Transverse colon (tissue), 4 donors: ENCODE measurements at regions not wholly inside any gene's neighbourhood (a gene's known extent, or its start where the extent isn't known, plus 50 kb on each side); places are given as distances from the start of the nearest gene placed in this dataset.

Source experiments
- DNase-seq: peaks from one replicate; pipeline ENCODE4 v3.0.0-alpha.2; 2019
- H3K27ac ChIP-seq, 4 donors: fragments of 200-600 bp; sonication (generic); 2 replicates each; pipeline ENCODE4 v1.5.1; 2016 to 2018; ENCODE audit warnings: inconsistent platforms in 4 of 4
- H3K27me3 ChIP-seq: fragments of 200-600 bp; sonication (generic); 2 replicates; pipeline ENCODE4 v1.5.1; 2017; ENCODE audit warnings: inconsistent platforms
- H3K36me3 ChIP-seq, 4 donors: fragments of 200-600 bp; sonication (generic); 2 replicates each; pipeline ENCODE4 v1.5.1; 2017 to 2019; ENCODE audit warnings: inconsistent platforms in 4 of 4
- H3K4me1 ChIP-seq, 4 donors: fragments of 200-600 bp; sonication (generic); 2 replicates each; pipeline ENCODE4 v1.5.1; 2017 to 2020; ENCODE audit warnings: inconsistent platforms in 4 of 4
- H3K4me3 ChIP-seq, 4 donors: fragments of 200-600 bp; sonication (generic); 1 replicate in 1 of 4; 2 replicates in 3 of 4; pipeline versions ENCODE4 v1.5.1 to v1.6.1; 2017 to 2019; ENCODE audit warnings: inconsistent platforms in 4 of 4
- H3K9me3 ChIP-seq, 2 donors: fragments of 200-600 bp; sonication (generic); 2 replicates each; pipeline ENCODE4 v1.5.1; 2017 to 2019; ENCODE audit warnings: inconsistent platforms in 2 of 2
- CTCF ChIP-seq, 5 experiments: fragments of 200-600 bp in 3 of 5; fragments of 450-650 bp in 2 of 5; sonication (generic) in 3 of 5; IDR thresholded peaks; 1 replicate in 2 of 5; 2 replicates in 3 of 5; pipeline ENCODE4 v1.5.1; 2016 to 2017; ENCODE audit warnings: antibody characterized with exemption in 5 of 5, inconsistent platforms in 3 of 5, mild to moderate bottlenecking in 2 of 5, moderate library complexity in 1 of 5
- EP300 ChIP-seq: sonication (generic); formaldehyde crosslinking; IDR thresholded peaks from one replicate; pipeline ENCODE4 v1.6.1; 2017; ENCODE audit warnings: antibody characterized with exemption, low read depth
- POLR2A ChIP-seq: fragments of 450-650 bp; IDR thresholded peaks from one replicate; pipeline ENCODE4 v1.6.1; 2016; ENCODE audit warnings: antibody characterized with exemption, mild to moderate bottlenecking, moderate library complexity
- POLR2AphosphoS5 ChIP-seq, 3 donors: sonication (generic); formaldehyde crosslinking; IDR thresholded peaks; one replicate each; pipeline ENCODE4 v1.6.1; 2016; ENCODE audit warnings: antibody characterized with exemption in 3 of 3
- WGBS, 2 donors: methylation state at CpG; one replicate each; pipeline ENCODE4 v1.1.5; 2018; ENCODE audit warnings: low coverage in 1 of 2; 5-methylcytosine and 5-hydroxymethylcytosine counted together
- in situ Hi-C, 4 donors: fragments of 200-750 bp; cut with MboI; loops; one replicate each; pipeline versions ENCODE4 v1.15.0 to v1.15.1; 2017; ENCODE audit warnings: low sequenced_read_pairs in 3 of 4, low pct_ligation_motif_present in 1 of 4, low pct_unique_long_range_greater_than_20kb in 1 of 4
- intact Hi-C: fragments of 100-400 bp; cut with DNase I; formaldehyde crosslinking; loops from one replicate; pipeline ENCODE4 v1.15.1; 2023; ENCODE audit warnings: low total_unique reads

- intact Hi-C loops = no loop called here
- H3K36me3 ChIP-seq = no peaks in the 10 kb centered on the region
- H3K4me3 ChIP-seq = no peak overlapping the region
- DNase-seq = no peak
- in situ Hi-C loops = no loop called here
- H3K27ac ChIP-seq = no peak overlapping the region
- no peaks in the 10 kb centered on the region for H3K27me3 ChIP-seq
- TF ChIP-seq POLR2AphosphoS5 (IDR thresholded peaks at IDR 0.05) (no peak), EP300 (no peak), POLR2A (no peak), CTCF (IDR thresholded peaks at IDR 0.05) (no peak)
- WGBS, 2 donors = 73 to 80% methylated on average over 2 to 6 of the region's 6 CpGs
- peaks cover 0 to 7% of the 10 kb centered on the region in 2 donors for H3K9me3 ChIP-seq
- no peaks in the 10 kb centered on the region for H3K4me1 ChIP-seq
These were observed 1031.7 kb upstream of the FBXO33 start for GRCh38 chr14:40463886-40464285.

- WGBS, 2 donors = 89 to 92% methylated on average over 1 of the region's 1 CpG
- H3K9me3 ChIP-seq = peaks cover 0 to 3% of the 10 kb centered on the region in 2 donors
- TF ChIP-seq CTCF (IDR thresholded peaks at IDR 0.05) = no peak
- DNase-seq = no peak
- H3K36me3 ChIP-seq = no peaks in the 10 kb centered on the region
- in situ Hi-C loops (no loop called here), intact Hi-C loops (no loop called here)
- H3K4me3 ChIP-seq = no peak overlapping the region
- no peak overlapping the region for H3K27ac ChIP-seq
- no peaks in the 10 kb centered on the region for H3K4me1 ChIP-seq
- no peaks in the 10 kb centered on the region for H3K27me3 ChIP-seq
These were observed 1020.4 kb upstream of the FBXO33 start for GRCh38 chr14:40452674-40453073.

- Histone ChIP-seq H3K27ac (no peak overlapping the region), H3K4me3 (no peak overlapping the region), H3K4me1 (no peaks in the 10 kb centered on the region), H3K27me3 (no peaks in the 10 kb centered on the region), H3K36me3 (no peaks in the 10 kb centered on the region), H3K9me3 (no peaks in the 10 kb centered on the region)
- intact Hi-C loops (no loop called here), in situ Hi-C loops (no loop called here)
- no peak for TF ChIP-seq POLR2AphosphoS5 (IDR thresholded peaks at IDR 0.05)
- TF ChIP-seq POLR2A = no peak
- no peak for TF ChIP-seq EP300
- no peak for TF ChIP-seq CTCF (IDR thresholded peaks at IDR 0.05)
- DNase-seq = no peak
- WGBS, 2 donors = 67 to 76% methylated on average over 1 to 3 of the region's 3 CpGs
These were observed 1014.8 kb upstream of the FBXO33 start for GRCh38 chr14:40447017-40447416.

GRCh38 chr14:40445020-40445419 is 1012.8 kb upstream of the FBXO33 start:
- WGBS, 2 donors = 88 to 90% methylated on average over 5 of the region's 5 CpGs
- in situ Hi-C loops (no loop called here), intact Hi-C loops (no loop called here)
- Histone ChIP-seq H3K27ac (no peak overlapping the region), H3K4me3 (no peak overlapping the region), H3K9me3 (no peaks in the 10 kb centered on the region), H3K27me3 (no peaks in the 10 kb centered on the region), H3K4me1 (no peaks in the 10 kb centered on the region), H3K36me3 (no peaks in the 10 kb centered on the region)
- no peak for DNase-seq
- TF ChIP-seq CTCF (IDR thresholded peaks at IDR 0.05) = no peak
